ENCODE measurements at regions not wholly inside any gene's neighbourhood (a gene's known extent, or its start where the extent isn't known, plus 50 kb on each side); places are given as distances from the start of the nearest gene placed in this dataset.

DNA sequence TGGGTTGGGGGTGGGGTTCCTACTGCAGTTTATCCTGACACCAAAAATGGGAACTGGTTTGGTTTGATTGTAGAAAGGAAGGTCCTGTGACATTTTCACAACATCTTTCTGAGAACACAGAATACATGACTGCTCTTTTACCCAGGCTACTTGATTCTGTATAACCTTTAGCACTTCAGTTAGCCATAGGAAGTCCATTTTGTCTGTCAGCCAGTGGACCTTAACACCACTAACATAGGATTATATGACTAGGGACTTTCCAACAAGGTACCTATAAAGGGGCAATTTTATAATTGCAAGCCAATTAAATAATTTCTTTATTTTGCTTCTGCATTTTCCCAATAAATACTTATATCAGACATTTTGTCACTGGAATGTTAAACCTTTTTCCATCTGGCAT lies 489.2 kb upstream of the MIS18BP1 start:
- TF ChIP-seq, protein P1, sequence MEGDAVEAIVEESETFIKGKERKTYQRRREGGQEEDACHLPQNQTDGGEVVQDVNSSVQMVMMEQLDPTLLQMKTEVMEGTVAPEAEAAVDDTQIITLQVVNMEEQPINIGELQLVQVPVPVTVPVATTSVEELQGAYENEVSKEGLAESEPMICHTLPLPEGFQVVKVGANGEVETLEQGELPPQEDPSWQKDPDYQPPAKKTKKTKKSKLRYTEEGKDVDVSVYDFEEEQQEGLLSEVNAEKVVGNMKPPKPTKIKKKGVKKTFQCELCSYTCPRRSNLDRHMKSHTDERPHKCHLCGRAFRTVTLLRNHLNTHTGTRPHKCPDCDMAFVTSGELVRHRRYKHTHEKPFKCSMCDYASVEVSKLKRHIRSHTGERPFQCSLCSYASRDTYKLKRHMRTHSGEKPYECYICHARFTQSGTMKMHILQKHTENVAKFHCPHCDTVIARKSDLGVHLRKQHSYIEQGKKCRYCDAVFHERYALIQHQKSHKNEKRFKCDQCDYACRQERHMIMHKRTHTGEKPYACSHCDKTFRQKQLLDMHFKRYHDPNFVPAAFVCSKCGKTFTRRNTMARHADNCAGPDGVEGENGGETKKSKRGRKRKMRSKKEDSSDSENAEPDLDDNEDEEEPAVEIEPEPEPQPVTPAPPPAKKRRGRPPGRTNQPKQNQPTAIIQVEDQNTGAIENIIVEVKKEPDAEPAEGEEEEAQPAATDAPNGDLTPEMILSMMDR (IDR thresholded peaks at IDR 0.05; ENCODE audit: low read depth, low read length, missing input control) = no peak
- TF ChIP-seq, protein P2, sequence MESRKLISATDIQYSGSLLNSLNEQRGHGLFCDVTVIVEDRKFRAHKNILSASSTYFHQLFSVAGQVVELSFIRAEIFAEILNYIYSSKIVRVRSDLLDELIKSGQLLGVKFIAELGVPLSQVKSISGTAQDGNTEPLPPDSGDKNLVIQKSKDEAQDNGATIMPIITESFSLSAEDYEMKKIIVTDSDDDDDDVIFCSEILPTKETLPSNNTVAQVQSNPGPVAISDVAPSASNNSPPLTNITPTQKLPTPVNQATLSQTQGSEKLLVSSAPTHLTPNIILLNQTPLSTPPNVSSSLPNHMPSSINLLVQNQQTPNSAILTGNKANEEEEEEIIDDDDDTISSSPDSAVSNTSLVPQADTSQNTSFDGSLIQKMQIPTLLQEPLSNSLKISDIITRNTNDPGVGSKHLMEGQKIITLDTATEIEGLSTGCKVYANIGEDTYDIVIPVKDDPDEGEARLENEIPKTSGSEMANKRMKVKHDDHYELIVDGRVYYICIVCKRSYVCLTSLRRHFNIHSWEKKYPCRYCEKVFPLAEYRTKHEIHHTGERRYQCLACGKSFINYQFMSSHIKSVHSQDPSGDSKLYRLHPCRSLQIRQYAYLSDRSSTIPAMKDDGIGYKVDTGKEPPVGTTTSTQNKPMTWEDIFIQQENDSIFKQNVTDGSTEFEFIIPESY (IDR thresholded peaks at IDR 0.05) = no peak
- TF ChIP-seq, protein P3, sequence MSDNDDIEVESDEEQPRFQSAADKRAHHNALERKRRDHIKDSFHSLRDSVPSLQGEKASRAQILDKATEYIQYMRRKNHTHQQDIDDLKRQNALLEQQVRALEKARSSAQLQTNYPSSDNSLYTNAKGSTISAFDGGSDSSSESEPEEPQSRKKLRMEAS (IDR thresholded peaks at IDR 0.05) = no peak
- TF ChIP-seq, protein P4, sequence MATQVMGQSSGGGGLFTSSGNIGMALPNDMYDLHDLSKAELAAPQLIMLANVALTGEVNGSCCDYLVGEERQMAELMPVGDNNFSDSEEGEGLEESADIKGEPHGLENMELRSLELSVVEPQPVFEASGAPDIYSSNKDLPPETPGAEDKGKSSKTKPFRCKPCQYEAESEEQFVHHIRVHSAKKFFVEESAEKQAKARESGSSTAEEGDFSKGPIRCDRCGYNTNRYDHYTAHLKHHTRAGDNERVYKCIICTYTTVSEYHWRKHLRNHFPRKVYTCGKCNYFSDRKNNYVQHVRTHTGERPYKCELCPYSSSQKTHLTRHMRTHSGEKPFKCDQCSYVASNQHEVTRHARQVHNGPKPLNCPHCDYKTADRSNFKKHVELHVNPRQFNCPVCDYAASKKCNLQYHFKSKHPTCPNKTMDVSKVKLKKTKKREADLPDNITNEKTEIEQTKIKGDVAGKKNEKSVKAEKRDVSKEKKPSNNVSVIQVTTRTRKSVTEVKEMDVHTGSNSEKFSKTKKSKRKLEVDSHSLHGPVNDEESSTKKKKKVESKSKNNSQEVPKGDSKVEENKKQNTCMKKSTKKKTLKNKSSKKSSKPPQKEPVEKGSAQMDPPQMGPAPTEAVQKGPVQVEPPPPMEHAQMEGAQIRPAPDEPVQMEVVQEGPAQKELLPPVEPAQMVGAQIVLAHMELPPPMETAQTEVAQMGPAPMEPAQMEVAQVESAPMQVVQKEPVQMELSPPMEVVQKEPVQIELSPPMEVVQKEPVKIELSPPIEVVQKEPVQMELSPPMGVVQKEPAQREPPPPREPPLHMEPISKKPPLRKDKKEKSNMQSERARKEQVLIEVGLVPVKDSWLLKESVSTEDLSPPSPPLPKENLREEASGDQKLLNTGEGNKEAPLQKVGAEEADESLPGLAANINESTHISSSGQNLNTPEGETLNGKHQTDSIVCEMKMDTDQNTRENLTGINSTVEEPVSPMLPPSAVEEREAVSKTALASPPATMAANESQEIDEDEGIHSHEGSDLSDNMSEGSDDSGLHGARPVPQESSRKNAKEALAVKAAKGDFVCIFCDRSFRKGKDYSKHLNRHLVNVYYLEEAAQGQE (IDR thresholded peaks at IDR 0.05) = no peak
- TF ChIP-seq, protein P5, sequence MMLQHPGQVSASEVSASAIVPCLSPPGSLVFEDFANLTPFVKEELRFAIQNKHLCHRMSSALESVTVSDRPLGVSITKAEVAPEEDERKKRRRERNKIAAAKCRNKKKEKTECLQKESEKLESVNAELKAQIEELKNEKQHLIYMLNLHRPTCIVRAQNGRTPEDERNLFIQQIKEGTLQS (IDR thresholded peaks at IDR 0.05) = no peak
- no peak for TF ChIP-seq RAD21 (IDR thresholded peaks at IDR 0.05)

Measured in liver (tissue), 3 donors.